Chondrocyte (in vitro differentiated cells): ENCODE measurements at regions not wholly inside any gene's neighbourhood (a gene's known extent, or its start where the extent isn't known, plus 50 kb on each side); places are given as distances from the start of the nearest gene placed in this dataset.

Experiments
- DNase-seq: peaks from one replicate; pipeline ENCODE4 v3.0.0; 2021; ENCODE audit warnings: mixed read lengths, low spot score
- H3K27ac Mint-ChIP-seq: one replicate; pipeline ENCODE4 v1.8.0; 2021; ENCODE audit warnings: mild to moderate bottlenecking, moderate library complexity, mixed read lengths; ENCODE audit not compliant: unreplicated experiment
- H3K27me3 Mint-ChIP-seq: 2 replicates; pipeline ENCODE4 v1.8.0; 2021; ENCODE audit warnings: low read depth, mixed read lengths
- H3K36me3 Mint-ChIP-seq: 2 replicates; pipeline ENCODE4 v1.8.0; 2021; ENCODE audit warnings: low read depth, mixed read lengths
- H3K4me1 Mint-ChIP-seq: 2 replicates; pipeline ENCODE4 v1.8.0; 2021; ENCODE audit warnings: low read depth, mild to moderate bottlenecking, mixed read lengths
- H3K4me3 Mint-ChIP-seq: one replicate; pipeline ENCODE4 v1.8.0; 2021; ENCODE audit warnings: mild to moderate bottlenecking, moderate library complexity, mixed read lengths; ENCODE audit not compliant: unreplicated experiment
- H3K9me3 Mint-ChIP-seq: 2 replicates; pipeline ENCODE4 v1.8.0; 2021; ENCODE audit warnings: low read depth, mixed read lengths
- TF ChIP-seq, protein P1 (sequence below): fragments of 200-600 bp; sonication (generic); IDR thresholded peaks from 2 replicates; pipeline ENCODE4 v1.5.0; 2021; ENCODE audit warnings: antibody characterized with exemption, mild to moderate bottlenecking, moderate library complexity

DNA sequence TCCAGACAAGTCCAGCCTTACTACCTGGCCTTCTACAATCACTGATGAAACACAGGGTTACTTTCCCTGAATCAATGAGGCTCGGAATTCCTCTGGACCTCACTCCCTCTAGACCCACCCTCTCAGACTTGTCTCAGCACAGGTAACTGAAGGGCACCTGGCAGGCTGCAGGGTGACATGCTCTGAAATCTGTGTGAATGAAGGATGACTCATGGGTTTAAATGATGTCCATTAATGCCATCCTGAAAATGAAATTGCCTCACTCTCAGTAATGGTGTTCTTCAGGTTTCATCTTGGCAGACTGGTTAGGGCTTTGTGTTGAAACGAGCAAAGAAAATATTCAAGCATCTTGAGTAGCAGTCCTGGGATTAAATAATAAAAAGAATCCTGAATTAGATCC is 134.4 kb downstream of the MAF start:
- Mint-ChIP-seq H3K36me3 (no peaks in the 10 kb centered on the region), H3K27me3 (peaks cover 3% of the 10 kb centered on the region), H3K9me3 (no peaks in the 10 kb centered on the region), H3K4me1 (no peaks in the 10 kb centered on the region), H3K27ac (no peak overlapping the region), H3K4me3 (no peak overlapping the region)
- no peak for DNase-seq
- TF ChIP-seq, protein P1, sequence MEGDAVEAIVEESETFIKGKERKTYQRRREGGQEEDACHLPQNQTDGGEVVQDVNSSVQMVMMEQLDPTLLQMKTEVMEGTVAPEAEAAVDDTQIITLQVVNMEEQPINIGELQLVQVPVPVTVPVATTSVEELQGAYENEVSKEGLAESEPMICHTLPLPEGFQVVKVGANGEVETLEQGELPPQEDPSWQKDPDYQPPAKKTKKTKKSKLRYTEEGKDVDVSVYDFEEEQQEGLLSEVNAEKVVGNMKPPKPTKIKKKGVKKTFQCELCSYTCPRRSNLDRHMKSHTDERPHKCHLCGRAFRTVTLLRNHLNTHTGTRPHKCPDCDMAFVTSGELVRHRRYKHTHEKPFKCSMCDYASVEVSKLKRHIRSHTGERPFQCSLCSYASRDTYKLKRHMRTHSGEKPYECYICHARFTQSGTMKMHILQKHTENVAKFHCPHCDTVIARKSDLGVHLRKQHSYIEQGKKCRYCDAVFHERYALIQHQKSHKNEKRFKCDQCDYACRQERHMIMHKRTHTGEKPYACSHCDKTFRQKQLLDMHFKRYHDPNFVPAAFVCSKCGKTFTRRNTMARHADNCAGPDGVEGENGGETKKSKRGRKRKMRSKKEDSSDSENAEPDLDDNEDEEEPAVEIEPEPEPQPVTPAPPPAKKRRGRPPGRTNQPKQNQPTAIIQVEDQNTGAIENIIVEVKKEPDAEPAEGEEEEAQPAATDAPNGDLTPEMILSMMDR, result no peak

DNA sequence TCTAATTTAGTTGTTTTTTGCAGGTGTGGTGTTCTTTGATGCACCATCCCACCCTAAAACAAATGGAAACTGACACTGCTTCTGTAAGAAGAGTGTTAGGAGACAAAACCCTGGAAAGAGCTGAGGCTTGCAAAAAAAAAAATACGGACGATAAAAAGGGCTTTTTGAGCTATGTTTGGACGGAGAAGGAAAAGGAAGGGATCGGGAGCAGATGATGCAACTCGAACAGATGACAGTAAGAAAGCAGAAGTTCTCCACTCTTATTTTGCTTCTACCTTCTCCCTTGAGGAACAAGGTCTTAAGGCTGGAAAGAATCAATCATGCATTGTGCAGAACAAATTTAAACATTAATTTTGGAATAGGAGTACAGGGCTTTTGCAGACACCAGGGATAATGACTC is 136.7 kb downstream of the MAF start:
- no peak overlapping the region for H3K4me3 Mint-ChIP-seq
- H3K27me3 Mint-ChIP-seq, result peaks cover 3% of the 10 kb centered on the region
- TF ChIP-seq, protein P1, result no peak
- no peaks in the 10 kb centered on the region for H3K9me3 Mint-ChIP-seq
- H3K27ac Mint-ChIP-seq, result no peak overlapping the region
- H3K4me1 Mint-ChIP-seq, result no peaks in the 10 kb centered on the region
- no peaks in the 10 kb centered on the region for H3K36me3 Mint-ChIP-seq
- no peak for DNase-seq

DNA sequence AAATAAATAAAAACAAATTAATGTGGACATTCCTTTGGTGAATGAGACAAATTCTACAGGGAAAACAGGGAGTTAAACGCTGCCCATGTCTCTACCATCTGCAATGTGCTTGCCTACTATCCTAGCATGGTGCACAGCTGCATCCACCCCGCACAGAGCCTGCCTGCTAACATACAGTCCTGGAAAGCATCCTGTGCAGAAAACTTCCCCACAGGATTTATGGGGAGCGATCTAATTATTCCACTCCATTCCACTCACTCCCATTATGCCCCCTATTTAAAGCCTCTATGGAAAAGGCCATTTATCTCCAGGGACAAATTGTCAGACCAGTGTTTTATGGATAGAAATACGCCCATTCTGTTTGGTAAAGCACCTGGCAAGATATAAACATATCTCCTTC is 144.5 kb downstream of the MAF start:
- Mint-ChIP-seq H3K4me3 (no peak overlapping the region), H3K36me3 (no peaks in the 10 kb centered on the region), H3K27me3 (peaks cover 2% of the 10 kb centered on the region), H3K27ac (no peak overlapping the region), H3K9me3 (no peaks in the 10 kb centered on the region), H3K4me1 (no peaks in the 10 kb centered on the region)
- DNase-seq, result no peak
- TF ChIP-seq, protein P1, result no peak

DNA sequence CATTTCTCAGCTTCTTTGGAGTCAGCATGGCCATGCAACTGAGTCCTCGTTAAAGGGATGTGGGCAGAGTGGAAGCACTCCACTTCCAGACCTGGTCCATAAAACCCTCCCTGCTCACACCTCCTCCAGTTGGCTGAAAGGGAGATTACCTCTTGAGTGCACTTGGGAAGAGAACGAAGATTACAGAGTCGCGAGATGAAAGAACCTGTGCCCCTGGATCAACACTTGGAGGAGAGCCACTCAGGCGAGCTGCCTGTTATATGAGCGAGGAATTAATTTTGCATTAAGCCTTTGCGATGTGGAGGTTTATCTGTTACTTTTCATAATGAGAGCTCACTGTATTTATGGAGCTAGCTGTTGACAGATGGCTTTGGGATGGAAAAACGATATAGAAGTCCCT is 147.9 kb downstream of the MAF start:
- TF ChIP-seq, protein P1, result no peak
- DNase-seq, result no peak
- Mint-ChIP-seq H3K36me3 (no peaks in the 10 kb centered on the region), H3K4me3 (no peak overlapping the region), H3K27me3 (peaks cover 12% of the 10 kb centered on the region), H3K27ac (no peak overlapping the region), H3K4me1 (no peaks in the 10 kb centered on the region), H3K9me3 (no peaks in the 10 kb centered on the region)

DNA sequence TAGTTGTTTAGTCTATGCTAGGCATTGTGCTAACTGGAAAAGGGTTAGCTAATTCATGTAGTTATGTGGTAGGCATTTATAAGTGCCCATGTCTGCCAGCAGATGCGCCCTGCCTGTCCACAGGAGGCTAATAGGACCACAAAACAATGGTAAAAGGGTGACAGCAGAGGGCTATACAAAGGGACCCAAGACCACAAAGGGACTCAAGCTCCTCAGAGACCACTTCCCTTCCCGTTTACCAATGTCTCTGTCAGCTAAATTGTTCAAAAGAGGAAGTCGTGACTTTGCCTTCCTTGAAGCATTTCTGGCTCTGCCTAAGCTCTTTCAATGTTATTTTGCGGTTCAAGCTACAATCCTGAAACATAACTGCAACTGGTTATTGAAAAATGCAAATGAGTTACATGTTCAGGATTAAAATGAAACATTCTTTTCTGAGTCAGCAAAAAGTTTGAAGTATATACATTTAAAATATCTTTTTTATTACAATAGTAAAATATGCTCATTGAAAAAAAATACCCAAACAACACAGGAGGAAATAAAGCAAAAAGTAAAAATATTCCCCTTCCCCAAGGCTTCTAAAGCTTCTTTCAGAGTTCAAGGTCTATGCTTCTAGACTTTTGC is 149.2 kb downstream of the MAF start:
- TF ChIP-seq, protein P1, result no peak
- no peak overlapping the region for H3K4me3 Mint-ChIP-seq
- peaks cover 14% of the 10 kb centered on the region for H3K27me3 Mint-ChIP-seq
- no peak for DNase-seq
- H3K4me1 Mint-ChIP-seq, result no peaks in the 10 kb centered on the region
- H3K36me3 Mint-ChIP-seq, result no peaks in the 10 kb centered on the region
- peaks cover 11% of the 10 kb centered on the region for H3K9me3 Mint-ChIP-seq
- no peak overlapping the region for H3K27ac Mint-ChIP-seq
